NCI-H146 treated with DMSO at 0.1 percent for 48 hours (cell line): ENCODE measurements at regions not wholly inside any gene's neighbourhood (a gene's known extent, or its start where the extent isn't known, plus 50 kb on each side); places are given as distances from the start of the nearest gene placed in this dataset.

Experiments used
- DNase-seq: peaks from one replicate; lab custom pipeline; 2025; ENCODE audit not compliant: unreplicated experiment; lab: John Stamatoyannopoulos, UW

- no peak for DNase-seq
These were observed 555.0 kb downstream of the ZEB2 start for GRCh38 chr2:143964891-143965290.

GRCh38 chr2:143960177-143960576, 559.7 kb downstream of the ZEB2 start:
- no peak for DNase-seq

DNA sequence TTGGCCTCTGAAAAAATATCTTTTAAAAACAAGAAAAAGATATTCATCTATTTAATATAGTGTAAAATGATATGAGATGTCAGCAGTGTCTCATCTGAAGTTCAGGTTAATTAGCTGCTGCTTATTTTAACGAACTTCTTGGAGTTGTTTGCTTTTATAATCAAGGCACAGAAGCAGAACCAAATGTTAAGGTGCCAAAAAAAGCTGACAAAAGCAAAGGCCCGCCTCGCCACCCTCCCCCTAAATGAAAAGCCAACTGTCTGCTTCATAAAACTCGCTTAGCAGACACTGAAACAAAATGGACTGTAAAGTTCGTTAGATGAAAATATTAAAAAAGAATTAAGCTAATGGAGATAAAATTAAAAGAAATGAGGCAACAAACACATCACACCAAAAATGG, 562.6 kb downstream of the ZEB2 start:
- no peak for DNase-seq

- DNase-seq: no peak
These were observed 564.4 kb downstream of the ZEB2 start for GRCh38 chr2:143955401-143956065.

- DNase-seq: no peak
These were observed 565.1 kb downstream of the ZEB2 start for GRCh38 chr2:143954844-143955243.

GRCh38 chr2:143954186-143954585, 565.7 kb downstream of the ZEB2 start:
- DNase-seq: no peak

GRCh38 chr2:143953451-143954030, 566.4 kb downstream of the ZEB2 start:
- no peak for DNase-seq

- no peak for DNase-seq
These were observed 567.4 kb downstream of the ZEB2 start for GRCh38 chr2:143952536-143952935.

- DNase-seq: no peak
These were observed 569.2 kb downstream of the ZEB2 start for GRCh38 chr2:143950704-143951103.

DNA sequence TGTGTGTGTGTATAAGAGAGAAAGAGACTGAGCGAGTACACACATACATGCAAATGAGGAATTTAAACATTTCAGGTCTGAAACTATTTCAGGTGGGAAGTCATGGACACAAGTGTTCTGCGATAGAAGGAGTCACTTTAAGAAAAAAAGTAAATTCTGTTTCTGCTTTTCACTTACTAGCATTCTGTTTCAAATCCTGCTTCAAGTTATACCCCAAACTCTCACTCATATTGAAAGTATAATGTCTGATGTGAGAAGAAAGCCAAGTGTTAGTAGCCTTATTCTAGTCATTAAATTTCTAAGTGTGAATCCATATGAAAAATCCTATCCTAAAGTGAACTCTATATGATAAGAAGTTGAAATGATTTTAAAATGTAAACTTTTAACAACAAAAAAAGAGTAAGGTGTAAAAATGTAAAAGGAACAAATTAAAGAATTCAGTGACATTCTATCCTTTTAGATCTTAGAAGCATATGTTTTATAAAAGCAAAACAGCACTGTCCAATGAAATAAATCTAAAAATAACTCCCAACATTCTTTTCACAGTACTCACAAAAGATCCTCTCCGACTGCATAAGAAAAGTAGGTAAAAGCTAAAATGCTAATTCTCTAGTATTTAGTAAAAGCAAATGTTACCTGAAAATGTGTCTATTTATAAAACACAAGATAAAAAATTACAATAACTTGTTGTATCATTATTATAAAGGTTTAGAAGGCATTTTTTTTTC, 570.6 kb downstream of the ZEB2 start:
- no peak for DNase-seq

DNA sequence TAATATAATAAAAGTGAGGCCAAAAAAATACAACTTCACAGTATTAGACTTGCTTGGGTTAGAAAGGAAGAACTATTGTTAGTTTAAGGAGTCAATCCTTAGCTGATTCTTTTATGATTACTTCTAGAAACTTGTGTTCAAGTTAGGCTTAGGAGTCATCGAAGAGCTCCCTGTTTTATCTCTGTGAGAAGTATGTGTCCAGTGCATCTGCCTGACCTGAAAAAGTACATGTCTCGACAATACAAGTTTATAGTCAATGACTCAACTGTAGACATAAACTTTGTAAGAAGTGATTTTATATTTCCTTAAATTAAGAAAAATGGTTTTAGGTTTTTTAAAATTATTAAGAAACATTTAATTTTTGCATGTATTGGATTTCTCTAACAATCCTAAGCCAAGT, 571.2 kb downstream of the ZEB2 start:
- DNase-seq: no peak

- peak; percentile 49 for DNase-seq
These were observed 573.2 kb downstream of the ZEB2 start for GRCh38 chr2:143946436-143947391.

GRCh38 chr2:143942486-143942885, 577.4 kb downstream of the ZEB2 start:
- no peak for DNase-seq

GRCh38 chr2:143940720-143941119, 579.2 kb downstream of the ZEB2 start:
- DNase-seq: no peak

- no peak for DNase-seq
These were observed 580.1 kb downstream of the ZEB2 start for GRCh38 chr2:143939626-143940330.

DNA sequence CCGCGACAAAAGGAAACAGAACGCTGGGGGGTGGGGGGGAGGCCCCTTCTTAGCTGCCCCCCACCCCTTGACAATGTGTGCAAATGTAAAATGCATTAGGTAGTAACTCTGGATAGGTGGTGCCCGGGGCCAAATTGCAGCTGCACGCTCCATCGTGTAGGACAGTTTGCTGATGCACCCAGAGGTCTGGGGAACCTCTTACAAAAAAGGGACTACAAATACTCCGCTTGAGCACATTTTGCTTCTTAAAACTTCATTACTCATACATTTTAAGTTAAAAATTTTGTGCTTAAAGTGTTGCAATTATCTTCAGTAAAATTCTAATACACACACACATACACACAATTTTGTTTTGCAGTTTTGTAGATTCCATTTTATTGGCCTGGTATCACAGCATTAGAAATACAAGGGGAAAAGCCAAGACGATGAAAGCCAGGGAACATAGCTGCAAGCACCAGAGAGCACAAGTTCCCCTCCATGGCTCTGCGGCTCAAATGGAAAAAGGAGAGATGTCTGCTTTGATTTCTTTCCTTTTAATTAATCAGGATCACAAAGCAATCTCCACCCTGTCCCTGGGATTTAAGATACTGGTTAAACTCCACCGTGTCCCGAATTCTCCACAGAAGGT, 582.1 kb downstream of the ZEB2 start:
- DNase-seq: no peak

DNA sequence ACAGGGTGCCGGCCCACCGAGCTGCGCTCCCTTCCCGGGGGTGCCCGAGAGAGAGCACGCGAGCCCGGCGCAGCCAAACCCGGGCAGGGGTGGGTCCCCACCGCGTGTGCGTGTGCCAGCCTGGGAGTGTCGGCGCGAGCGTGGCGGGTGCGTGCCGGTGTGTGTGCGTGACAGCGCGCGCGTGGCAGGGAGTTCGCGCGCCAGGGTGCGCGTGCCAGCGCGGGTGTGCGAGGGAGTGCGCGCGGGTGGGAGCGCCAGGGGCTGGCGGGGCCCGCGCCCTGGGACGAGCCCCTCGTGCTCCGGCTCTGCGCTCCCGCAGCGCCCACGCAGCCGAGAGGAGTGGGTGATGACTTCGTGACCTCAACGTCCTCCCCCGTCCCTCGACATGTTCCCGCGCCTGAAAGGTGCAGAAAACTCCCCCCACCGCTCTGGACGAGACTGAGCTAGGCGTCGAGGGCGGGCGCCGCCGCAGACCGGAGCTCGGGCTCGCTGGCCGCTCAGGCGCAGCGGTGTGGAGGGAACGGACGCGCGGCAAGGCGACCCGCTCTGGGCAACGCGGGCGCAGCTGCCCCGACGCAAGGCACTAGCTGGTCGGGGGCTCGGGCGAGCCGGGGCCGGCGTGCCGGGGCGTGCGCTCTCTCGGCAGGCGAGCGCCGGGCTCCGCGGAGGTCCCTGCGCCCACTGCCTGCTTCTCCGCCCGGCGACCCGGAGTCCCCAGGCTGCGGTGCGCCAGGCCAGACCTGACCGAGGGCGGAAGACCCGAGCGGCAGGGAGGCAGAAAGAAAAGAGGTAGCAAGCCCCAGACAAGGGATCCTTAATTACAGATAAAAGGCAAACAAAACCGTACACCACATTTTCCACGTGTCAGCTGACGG, 582.8 kb downstream of the ZEB2 start:
- DNase-seq: peak; percentile 24

DNA sequence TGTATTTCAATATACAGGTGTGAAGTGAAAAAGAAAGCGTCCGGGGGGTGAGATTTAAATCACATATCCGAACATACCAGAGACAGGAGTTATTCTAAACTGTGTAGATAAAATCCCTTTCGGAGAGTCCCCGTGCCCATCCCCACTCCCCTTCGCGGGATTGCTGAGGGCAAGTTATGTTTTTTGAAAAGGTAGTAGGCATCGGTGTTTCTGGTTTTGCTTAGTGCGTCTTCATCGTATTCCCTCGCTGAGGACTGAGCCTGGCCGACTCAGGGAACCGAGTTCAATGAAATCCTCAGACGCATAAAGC, 583.4 kb downstream of the ZEB2 start:
- DNase-seq: no peak

- DNase-seq: no peak
These were observed 584.5 kb downstream of the ZEB2 start for GRCh38 chr2:143935482-143935752.
